C1 segment of cervical spinal cord (tissue), 14 donors: ENCODE measurements at regions not wholly inside any gene's neighbourhood (a gene's known extent, or its start where the extent isn't known, plus 50 kb on each side); places are given as distances from the start of the nearest gene placed in this dataset.

ENCODE experiments used
- DNase-seq, 14 donors: peaks; one replicate each; lab custom pipeline; 2025; lab: John Stamatoyannopoulos, UW

GRCh38 chr4:160947653-160948052 is 1216.1 kb downstream of the FSTL5 start:
- DNase-seq: no peak

DNA sequence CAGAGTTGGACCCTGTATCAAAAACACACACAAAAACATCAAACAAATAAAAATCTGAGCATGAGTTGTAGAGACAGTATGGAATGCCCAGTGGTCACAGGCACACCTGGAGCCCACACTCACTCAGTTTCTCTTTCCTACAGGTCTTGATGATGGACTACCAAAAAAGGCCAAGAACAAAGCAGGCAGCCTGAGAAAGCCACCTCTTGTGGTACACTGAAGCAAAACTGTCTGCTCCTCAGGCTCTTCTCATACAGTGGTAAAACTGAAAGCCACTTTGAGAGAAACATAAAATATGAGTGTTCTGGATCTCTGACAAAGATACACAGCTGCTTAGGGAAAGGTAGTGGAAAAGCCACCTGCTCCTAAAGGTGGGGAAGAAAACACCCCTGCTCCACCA is 1206.9 kb downstream of the FSTL5 start:
- DNase-seq: no peak

DNA sequence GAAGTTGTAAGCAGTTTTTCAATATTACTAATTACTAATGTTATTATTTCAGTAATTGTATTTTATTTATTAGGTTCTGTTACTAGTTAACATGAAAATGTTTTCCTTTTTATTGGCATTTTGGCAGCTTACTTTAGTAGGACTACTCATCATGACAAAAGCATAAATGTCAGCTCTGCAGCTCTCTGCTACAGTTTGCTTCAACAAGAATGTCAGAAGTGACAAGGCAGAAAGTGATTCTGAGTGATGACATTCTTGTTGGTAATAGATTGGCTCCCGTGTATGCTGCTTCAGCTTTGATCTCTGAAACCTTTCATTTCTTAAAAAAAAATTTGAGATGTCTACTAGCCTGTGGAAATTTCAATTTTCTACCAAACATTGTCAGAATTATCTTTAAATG is 1193.9 kb downstream of the FSTL5 start:
- DNase-seq: no peak

GRCh38 chr4:160980091-160980490 is 1183.7 kb downstream of the FSTL5 start:
- DNase-seq: no peak

DNA sequence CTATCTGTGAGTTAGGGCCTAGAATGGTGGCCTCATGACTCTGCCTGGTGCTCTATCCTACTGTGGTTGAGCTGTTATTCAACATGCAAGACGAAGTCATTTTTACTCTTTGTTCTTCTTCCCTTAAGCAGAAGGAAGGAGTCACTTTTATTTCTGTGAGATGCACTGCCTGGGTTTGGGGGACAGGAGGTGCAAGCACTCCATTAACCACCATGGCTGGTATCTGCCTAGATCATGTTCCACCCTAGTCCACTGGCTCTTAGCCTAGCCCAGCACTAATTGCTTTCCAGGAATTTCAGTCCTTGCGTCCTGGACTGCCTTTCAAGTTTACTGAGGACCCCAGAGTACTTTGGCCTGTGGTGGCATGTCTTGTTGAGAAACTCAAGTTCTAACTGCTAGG is 1182.7 kb downstream of the FSTL5 start:
- DNase-seq: no peak

- no peak for DNase-seq
These were observed 1180.8 kb downstream of the FSTL5 start for GRCh38 chr4:160983035-160983434.

- DNase-seq: no peak
These were observed 1161.4 kb downstream of the FSTL5 start for GRCh38 chr4:161002386-161002785.

DNA sequence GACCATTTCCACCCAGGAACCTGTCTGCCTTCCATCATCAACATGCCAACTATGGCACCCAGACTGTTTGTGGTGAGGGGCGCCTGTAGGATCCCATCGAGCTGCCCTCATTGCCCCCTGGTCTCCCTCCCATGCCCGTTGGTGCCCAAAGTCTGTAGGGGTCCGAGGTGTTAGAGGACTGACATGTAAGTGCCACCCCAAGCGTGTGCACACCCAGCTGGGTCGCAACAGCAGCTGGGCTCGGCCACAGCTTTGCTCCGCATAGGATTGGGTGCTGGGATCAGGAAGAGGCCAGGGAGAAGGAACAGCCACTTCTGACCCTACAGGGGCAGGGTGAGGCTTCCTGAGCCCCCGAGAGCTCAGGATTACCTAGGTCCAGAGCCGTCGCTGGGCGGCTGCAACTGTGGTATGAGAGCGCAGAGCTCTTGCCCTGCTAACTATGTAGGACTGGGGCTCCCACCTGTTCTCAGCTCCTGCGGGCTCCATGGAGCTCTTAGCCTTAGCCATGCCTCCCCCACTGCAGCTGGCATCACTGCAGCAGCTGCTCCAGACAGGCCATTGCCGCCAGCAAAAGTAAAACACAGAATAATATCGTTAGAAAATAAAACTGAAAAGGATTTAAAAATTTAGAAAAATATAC is 1160.3 kb downstream of the FSTL5 start:
- no peak for DNase-seq

DNA sequence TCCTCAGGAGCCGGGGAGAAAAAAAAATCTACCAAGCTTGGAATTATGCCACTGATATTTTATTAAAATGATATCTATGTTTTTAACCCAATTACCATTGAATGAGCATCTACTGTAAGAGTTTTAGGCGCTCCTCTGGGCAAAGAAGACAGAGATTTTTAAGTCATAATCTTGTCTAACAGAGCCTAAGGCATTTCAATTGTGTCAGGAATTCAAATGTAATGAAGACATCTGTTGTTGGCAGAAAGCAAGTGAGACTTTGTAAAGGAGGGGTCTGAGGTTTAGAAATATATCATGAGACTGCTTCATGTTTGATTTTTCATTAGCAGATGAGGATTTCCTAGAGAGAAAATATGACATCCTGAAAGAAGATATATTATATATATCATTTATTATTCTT is 1158.1 kb downstream of the FSTL5 start:
- no peak for DNase-seq

GRCh38 chr4:161008527-161008926 is 1155.3 kb downstream of the FSTL5 start:
- DNase-seq: no peak

GRCh38 chr4:161010227-161010626 is 1153.6 kb downstream of the FSTL5 start:
- DNase-seq: no peak
